SKM-1 treated with dmso at 0.1 percent for 144 hours (cell line): ENCODE measurements at regions not wholly inside any gene's neighbourhood (a gene's known extent, or its start where the extent isn't known, plus 50 kb on each side); places are given as distances from the start of the nearest gene placed in this dataset.

ENCODE experiments used
- DNase-seq: peaks from one replicate; lab custom pipeline; 2025; ENCODE audit not compliant: unreplicated experiment; lab: John Stamatoyannopoulos, UW

GRCh38 chr16:86306011-86306644, 204.2 kb upstream of the FOXF1 start:
- no peak for DNase-seq

GRCh38 chr16:86306811-86307513, 203.4 kb upstream of the FOXF1 start:
- DNase-seq = no peak

GRCh38 chr16:86307514-86307903, 202.8 kb upstream of the FOXF1 start:
- DNase-seq = no peak

GRCh38 chr16:86308514-86308913, 201.8 kb upstream of the FOXF1 start:
- DNase-seq = no peak

GRCh38 chr16:86313631-86314030, 196.7 kb upstream of the FOXF1 start:
- no peak for DNase-seq

GRCh38 chr16:86314402-86315025, 195.8 kb upstream of the FOXF1 start:
- no peak for DNase-seq

GRCh38 chr16:86316967-86317812, 193.1 kb upstream of the FOXF1 start:
- DNase-seq = no peak

- DNase-seq = no peak
These were observed 192.3 kb upstream of the FOXF1 start for GRCh38 chr16:86317813-86318650.

GRCh38 chr16:86319585-86320236, 190.6 kb upstream of the FOXF1 start:
- no peak for DNase-seq

- no peak for DNase-seq
These were observed 190.1 kb upstream of the FOXF1 start for GRCh38 chr16:86320237-86320595.

GRCh38 chr16:86321491-86321890, 188.8 kb upstream of the FOXF1 start:
- DNase-seq = no peak

GRCh38 chr16:86322283-86322682, 188.0 kb upstream of the FOXF1 start:
- no peak for DNase-seq

- DNase-seq = no peak
These were observed 187.5 kb upstream of the FOXF1 start for GRCh38 chr16:86322806-86323205.

- DNase-seq = no peak
These were observed 186.0 kb upstream of the FOXF1 start for GRCh38 chr16:86324320-86324719.

GRCh38 chr16:86325360-86325759, 185.0 kb upstream of the FOXF1 start:
- DNase-seq = no peak

GRCh38 chr16:86325895-86326294, 184.4 kb upstream of the FOXF1 start:
- DNase-seq = no peak

GRCh38 chr16:86327321-86327720, 183.0 kb upstream of the FOXF1 start:
- DNase-seq = no peak

- DNase-seq = no peak
These were observed 179.4 kb upstream of the FOXF1 start for GRCh38 chr16:86330906-86331305.

- no peak for DNase-seq
These were observed 176.2 kb upstream of the FOXF1 start for GRCh38 chr16:86334079-86334635.
